ENCODE measurements at regions not wholly inside any gene's neighbourhood (a gene's known extent, or its start where the extent isn't known, plus 50 kb on each side); places are given as distances from the start of the nearest gene placed in this dataset.

DNA sequence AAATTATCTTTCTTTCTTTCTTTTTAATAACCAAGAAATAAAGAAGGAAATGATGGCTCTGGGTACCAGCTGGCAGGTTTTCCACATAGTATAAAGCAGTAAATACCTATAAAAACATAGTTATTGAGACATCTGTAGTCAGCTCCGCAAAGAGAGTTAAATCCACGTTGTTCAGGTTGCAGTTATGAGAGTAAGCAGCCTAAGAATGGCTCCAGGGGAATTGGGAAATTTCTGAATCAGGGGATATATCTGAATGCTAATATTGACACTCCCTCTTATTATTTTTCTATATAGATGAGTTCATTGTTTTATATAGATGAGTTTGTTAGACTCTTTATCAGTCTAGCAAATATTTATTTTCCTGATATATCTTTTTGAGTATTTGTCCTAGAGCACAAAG is 322.0 kb upstream of the LRRC4C start:
- Histone ChIP-seq H2AK5ac (ENCODE audit: low read length) (no peak overlapping the region), H3K4me2 (ENCODE audit: low read length) (no peak overlapping the region), H3K9me3 (ENCODE audit: insufficient read depth, low read depth, low read length) (no peaks in the 10 kb centered on the region), H4K8ac (ENCODE audit: low read depth, low read length) (no peak overlapping the region), H3K9ac (ENCODE audit: low read length) (no peak overlapping the region), H2AFZ (ENCODE audit: insufficient read depth, low read length, poor library complexity) (no peak overlapping the region), H3K79me2 (ENCODE audit: control insufficient read depth, insufficient read depth, low read length, poor library complexity) (no peaks in the 10 kb centered on the region), H3K27ac (ENCODE audit: low read depth, low read length) (no peak overlapping the region), H3K4me1 (ENCODE audit: control insufficient read depth in 1 of 2, insufficient read depth in 2 of 2, low read length in 2 of 2) (peaks cover 0 to 4% of the 10 kb centered on the region in 2 experiments), H3K4ac (ENCODE audit: low read depth, low read length) (no peak overlapping the region), H3K4me3 (ENCODE audit: low read depth, low read length) (no peak overlapping the region), H3K79me1 (ENCODE audit: low read length) (no peaks in the 10 kb centered on the region), H3K18ac (ENCODE audit: low read length) (no peak overlapping the region), H2BK120ac (ENCODE audit: insufficient read depth, low read length, poor library complexity) (no peak overlapping the region), H3K27me3 (ENCODE audit: insufficient read depth, low read length) (no peaks in the 10 kb centered on the region), H2BK12ac (ENCODE audit: low read length) (no peak overlapping the region), H3K23ac (ENCODE audit: low read length) (no peak overlapping the region), H4K12ac (ENCODE audit: low read depth, low read length) (no peak overlapping the region), H3K36me3 (ENCODE audit: control insufficient read depth in 1 of 2, insufficient read depth in 2 of 2, low read length in 2 of 2) (no peaks in the 10 kb centered on the region), H2BK5ac (ENCODE audit: low read depth, low read length, poor library complexity) (no peak overlapping the region), H3K14ac (ENCODE audit: low read length) (no peak overlapping the region), H4K91ac (ENCODE audit: low read depth, low read length) (no peak overlapping the region)
- DNase-seq = no peak
- no CpG with 5 or more reads among the region's 2 CpGs for WGBS (ENCODE audit: extremely low coverage, insufficient coverage, insufficient read length)

- Histone ChIP-seq H4K12ac (ENCODE audit: low read depth, low read length) (no peak overlapping the region), H3K4ac (ENCODE audit: low read depth, low read length) (no peak overlapping the region), H3K4me2 (ENCODE audit: low read length) (no peak overlapping the region), H3K9me3 (ENCODE audit: insufficient read depth, low read depth, low read length) (no peaks in the 10 kb centered on the region), H3K4me3 (ENCODE audit: low read depth, low read length) (no peak overlapping the region), H3K36me3 (ENCODE audit: control insufficient read depth in 1 of 2, insufficient read depth in 2 of 2, low read length in 2 of 2) (no peaks in the 10 kb centered on the region), H2AFZ (ENCODE audit: insufficient read depth, low read length, poor library complexity) (no peak overlapping the region), H3K14ac (ENCODE audit: low read length) (no peak overlapping the region), H4K91ac (ENCODE audit: low read depth, low read length) (no peak overlapping the region), H3K4me1 (ENCODE audit: control insufficient read depth in 1 of 2, insufficient read depth in 2 of 2, low read length in 2 of 2) (peaks cover 0 to 4% of the 10 kb centered on the region in 2 experiments), H2BK120ac (ENCODE audit: insufficient read depth, low read length, poor library complexity) (peak overlapping the region; percentile 22), H3K27me3 (ENCODE audit: insufficient read depth, low read length) (no peaks in the 10 kb centered on the region), H3K79me2 (ENCODE audit: control insufficient read depth, insufficient read depth, low read length, poor library complexity) (no peaks in the 10 kb centered on the region), H3K18ac (ENCODE audit: low read length) (no peak overlapping the region), H2BK5ac (ENCODE audit: low read depth, low read length, poor library complexity) (no peak overlapping the region), H3K79me1 (ENCODE audit: low read length) (no peaks in the 10 kb centered on the region), H2AK5ac (ENCODE audit: low read length) (no peak overlapping the region), H3K9ac (ENCODE audit: low read length) (no peak overlapping the region), H4K8ac (ENCODE audit: low read depth, low read length) (no peak overlapping the region), H2BK12ac (ENCODE audit: low read length) (no peak overlapping the region), H3K23ac (ENCODE audit: low read length) (no peak overlapping the region), H3K27ac (ENCODE audit: low read depth, low read length) (no peak overlapping the region)
- whole genome bisulfite sequencing (ENCODE audit: extremely low coverage, insufficient coverage, insufficient read length) = no CpG with 5 or more reads among the region's 3 CpGs
- no peak for DNase-seq
These were observed 325.3 kb upstream of the LRRC4C start for GRCh38 chr11:41784513-41785335.

DNA sequence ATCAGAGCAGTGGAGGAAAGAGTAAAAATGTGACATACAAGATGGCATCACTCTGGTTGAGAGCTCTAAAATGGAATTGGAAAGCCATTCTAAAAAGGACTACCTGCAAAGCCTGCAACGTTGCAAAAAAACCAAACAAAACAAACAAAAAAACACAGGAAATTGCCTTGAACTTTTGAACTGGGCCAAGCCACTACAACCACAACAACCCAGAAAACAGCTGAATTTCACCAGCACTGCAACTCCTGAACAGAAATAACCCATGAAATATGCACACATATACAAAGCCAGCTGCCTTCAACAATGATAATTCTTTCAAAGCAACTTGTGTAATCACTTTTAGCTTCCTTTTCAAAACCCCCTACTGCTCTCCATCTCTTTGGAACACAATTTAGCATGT is 326.6 kb upstream of the LRRC4C start:
- peaks cover 6% of the 10 kb centered on the region for H3K9me3 ChIP-seq (ENCODE audit: insufficient read depth, low read depth, low read length)
- H3K18ac ChIP-seq (ENCODE audit: low read length) = no peak overlapping the region
- H3K4me2 ChIP-seq (ENCODE audit: low read length) = no peak overlapping the region
- no peaks in the 10 kb centered on the region for H3K36me3 ChIP-seq (ENCODE audit: control insufficient read depth in 1 of 2, insufficient read depth in 2 of 2, low read length in 2 of 2)
- H3K79me2 ChIP-seq (ENCODE audit: control insufficient read depth, insufficient read depth, low read length, poor library complexity) = no peaks in the 10 kb centered on the region
- H3K4ac ChIP-seq (ENCODE audit: low read depth, low read length) = no peak overlapping the region
- no peak overlapping the region for H2BK5ac ChIP-seq (ENCODE audit: low read depth, low read length, poor library complexity)
- H3K27me3 ChIP-seq (ENCODE audit: insufficient read depth, low read length) = no peaks in the 10 kb centered on the region
- H3K4me3 ChIP-seq (ENCODE audit: low read depth, low read length) = no peak overlapping the region
- no peaks in the 10 kb centered on the region for H3K79me1 ChIP-seq (ENCODE audit: low read length)
- no peak overlapping the region for H3K23ac ChIP-seq (ENCODE audit: low read length)
- no peak overlapping the region for H4K8ac ChIP-seq (ENCODE audit: low read depth, low read length)
- no peak overlapping the region for H3K9ac ChIP-seq (ENCODE audit: low read length)
- peaks cover 0 to 4% of the 10 kb centered on the region in 2 experiments for H3K4me1 ChIP-seq (ENCODE audit: control insufficient read depth in 1 of 2, insufficient read depth in 2 of 2, low read length in 2 of 2)
- no peak overlapping the region for H2BK120ac ChIP-seq (ENCODE audit: insufficient read depth, low read length, poor library complexity)
- H2AK5ac ChIP-seq (ENCODE audit: low read length) = no peak overlapping the region
- H3K14ac ChIP-seq (ENCODE audit: low read length) = no peak overlapping the region
- no CpG with 5 or more reads among the region's 1 CpG for WGBS (ENCODE audit: extremely low coverage, insufficient coverage, insufficient read length)
- no peak overlapping the region for H4K12ac ChIP-seq (ENCODE audit: low read depth, low read length)
- H3K27ac ChIP-seq (ENCODE audit: low read depth, low read length) = no peak overlapping the region
- H2BK12ac ChIP-seq (ENCODE audit: low read length) = no peak overlapping the region
- no peak overlapping the region for H2AFZ ChIP-seq (ENCODE audit: insufficient read depth, low read length, poor library complexity)
- no peak for DNase-seq
- no peak overlapping the region for H4K91ac ChIP-seq (ENCODE audit: low read depth, low read length)

- Histone ChIP-seq H3K9me3 (ENCODE audit: insufficient read depth, low read depth, low read length) (peaks cover 11% of the 10 kb centered on the region), H2BK12ac (ENCODE audit: low read length) (no peak overlapping the region), H3K27ac (ENCODE audit: low read depth, low read length) (no peak overlapping the region), H3K18ac (ENCODE audit: low read length) (no peak overlapping the region), H3K4me2 (ENCODE audit: low read length) (no peak overlapping the region), H3K14ac (ENCODE audit: low read length) (no peak overlapping the region), H3K23ac (ENCODE audit: low read length) (no peak overlapping the region), H2BK5ac (ENCODE audit: low read depth, low read length, poor library complexity) (no peak overlapping the region), H3K79me2 (ENCODE audit: control insufficient read depth, insufficient read depth, low read length, poor library complexity) (no peaks in the 10 kb centered on the region), H4K8ac (ENCODE audit: low read depth, low read length) (no peak overlapping the region), H3K79me1 (ENCODE audit: low read length) (no peaks in the 10 kb centered on the region), H2BK120ac (ENCODE audit: insufficient read depth, low read length, poor library complexity) (no peak overlapping the region), H3K4me1 (ENCODE audit: control insufficient read depth in 1 of 2, insufficient read depth in 2 of 2, low read length in 2 of 2) (peaks cover 0 to 4% of the 10 kb centered on the region in 2 experiments), H3K27me3 (ENCODE audit: insufficient read depth, low read length) (no peaks in the 10 kb centered on the region), H3K4ac (ENCODE audit: low read depth, low read length) (no peak overlapping the region), H3K9ac (ENCODE audit: low read length) (no peak overlapping the region), H2AK5ac (ENCODE audit: low read length) (no peak overlapping the region), H2AFZ (ENCODE audit: insufficient read depth, low read length, poor library complexity) (no peak overlapping the region), H3K4me3 (ENCODE audit: low read depth, low read length) (no peak overlapping the region), H4K12ac (ENCODE audit: low read depth, low read length) (no peak overlapping the region), H4K91ac (ENCODE audit: low read depth, low read length) (no peak overlapping the region), H3K36me3 (ENCODE audit: control insufficient read depth in 1 of 2, insufficient read depth in 2 of 2, low read length in 2 of 2) (no peaks in the 10 kb centered on the region)
- DNase-seq = no peak
- WGBS (ENCODE audit: extremely low coverage, insufficient coverage, insufficient read length) = no CpG with 5 or more reads among the region's 23 CpGs
These were observed 328.7 kb upstream of the LRRC4C start for GRCh38 chr11:41788177-41788576.
